Frontal cortex (tissue), 3 donors: ENCODE measurements at regions not wholly inside any gene's neighbourhood (a gene's known extent, or its start where the extent isn't known, plus 50 kb on each side); places are given as distances from the start of the nearest gene placed in this dataset.

Experiments used
- DNase-seq, 2 donors: peaks; one replicate each; pipeline ENCODE4 v3.0.0; 2012; ENCODE audit warnings: low spot score in 2 of 2
- FAIRE-seq: peaks from 2 replicates; lab custom pipeline; 2012; peaks lifted over from hg19 to GRCh38; lab: Jason Lieb, UNC
- donor health status: control.
- donor health status: control.
- donor health status: control.

- FAIRE-seq (no peak), DNase-seq (no peak)
Observed at GRCh38 chr6:925656-926213, 232.8 kb upstream of the EXOC2 start.

- FAIRE-seq (no peak), DNase-seq (no peak)
Observed at GRCh38 chr6:924661-925060, 231.7 kb upstream of the EXOC2 start.

GRCh38 chr6:921400-921799 lies 228.5 kb upstream of the EXOC2 start:
- FAIRE-seq, result no peak
- DNase-seq, result no peak

- FAIRE-seq (no peak), DNase-seq (no peak)
Observed at GRCh38 chr6:920512-920911, 227.6 kb upstream of the EXOC2 start.

GRCh38 chr6:919500-919899 lies 226.6 kb upstream of the EXOC2 start:
- DNase-seq, result no peak
- no peak for FAIRE-seq

- DNase-seq, result no peak
- FAIRE-seq, result no peak
Observed at GRCh38 chr6:917939-918338, 225.0 kb upstream of the EXOC2 start.

- FAIRE-seq (no peak), DNase-seq (no peak)
Observed at GRCh38 chr6:917296-917695, 224.4 kb upstream of the EXOC2 start.

- FAIRE-seq, result no peak
- no peak for DNase-seq
Observed at GRCh38 chr6:916131-916530, 223.2 kb upstream of the EXOC2 start.

- no peak for FAIRE-seq
- DNase-seq, result peak in 1 of 2 donors; percentile 65
Observed at GRCh38 chr6:912871-913835, 220.2 kb upstream of the EXOC2 start.

GRCh38 chr6:907928-908327 lies 215.0 kb upstream of the EXOC2 start:
- FAIRE-seq, result no peak

GRCh38 chr6:906920-907319 lies 214.0 kb upstream of the EXOC2 start:
- FAIRE-seq (no peak), DNase-seq (no peak)

More at GRCh38 chr6:907928-908327, 215.0 kb upstream of the EXOC2 start:
- DNase-seq, result no peak

GRCh38 chr6:905556-905955 lies 212.6 kb upstream of the EXOC2 start:
- FAIRE-seq (no peak), DNase-seq (no peak)

- no peak for DNase-seq
- no peak for FAIRE-seq
Observed at GRCh38 chr6:904994-905393, 212.1 kb upstream of the EXOC2 start.

- DNase-seq (no peak), FAIRE-seq (no peak)
Observed at GRCh38 chr6:903761-904160, 210.8 kb upstream of the EXOC2 start.

GRCh38 chr6:901696-902460 lies 208.9 kb upstream of the EXOC2 start:
- DNase-seq, result no peak
- no peak for FAIRE-seq

- FAIRE-seq (no peak), DNase-seq (no peak)
Observed at GRCh38 chr6:900716-901605, 208.0 kb upstream of the EXOC2 start.

- FAIRE-seq (no peak), DNase-seq (no peak)
Observed at GRCh38 chr6:897528-898207, 204.7 kb upstream of the EXOC2 start.

- no peak for FAIRE-seq
Observed at GRCh38 chr6:894274-894673, 201.3 kb upstream of the EXOC2 start.

GRCh38 chr6:890995-891394 lies 198.1 kb upstream of the EXOC2 start:
- DNase-seq (no peak), FAIRE-seq (no peak)

More at GRCh38 chr6:894274-894673, 201.3 kb upstream of the EXOC2 start:
- DNase-seq, result no peak
